Body of pancreas (tissue), 4 donors: ENCODE measurements at regions not wholly inside any gene's neighbourhood (a gene's known extent, or its start where the extent isn't known, plus 50 kb on each side); places are given as distances from the start of the nearest gene placed in this dataset.

Experiments used
- POLR2A ChIP-seq, 3 donors: fragments of 450-650 bp; IDR thresholded peaks; one replicate each; pipeline ENCODE4 v1.6.1; 2016; ENCODE audit warnings: antibody characterized with exemption in 3 of 3, mild to moderate bottlenecking in 2 of 3
- TF ChIP-seq, protein P1 (sequence below), 7 experiments: fragments of 450-650 bp in 4 of 7; fragments of 200-600 bp in 3 of 7; sonication (generic) in 3 of 7; IDR thresholded peaks; one replicate each; pipeline ENCODE4 v1.5.1; 2016 to 2019; ENCODE audit warnings: antibody characterized with exemption in 7 of 7

DNA sequence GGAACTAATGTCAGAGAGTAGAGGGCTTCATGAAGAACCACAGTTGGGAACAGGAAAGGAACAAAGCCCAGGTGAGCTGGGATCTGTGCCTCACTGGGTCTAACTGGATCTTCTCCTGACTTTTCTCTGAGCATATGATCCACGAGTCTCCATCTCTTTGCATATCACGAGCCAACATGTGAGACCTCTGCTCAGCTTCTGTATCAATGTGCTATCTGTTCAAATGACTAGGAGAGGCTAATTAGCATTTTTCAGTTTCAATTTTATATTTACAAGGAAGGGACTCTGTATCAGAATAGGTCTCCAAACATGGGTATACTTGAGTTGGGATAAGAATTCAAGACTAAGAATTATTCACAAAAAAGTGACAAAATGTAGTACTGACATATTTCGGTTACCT lies 73.8 kb upstream of the SGCD start:
- TF ChIP-seq, protein P1, sequence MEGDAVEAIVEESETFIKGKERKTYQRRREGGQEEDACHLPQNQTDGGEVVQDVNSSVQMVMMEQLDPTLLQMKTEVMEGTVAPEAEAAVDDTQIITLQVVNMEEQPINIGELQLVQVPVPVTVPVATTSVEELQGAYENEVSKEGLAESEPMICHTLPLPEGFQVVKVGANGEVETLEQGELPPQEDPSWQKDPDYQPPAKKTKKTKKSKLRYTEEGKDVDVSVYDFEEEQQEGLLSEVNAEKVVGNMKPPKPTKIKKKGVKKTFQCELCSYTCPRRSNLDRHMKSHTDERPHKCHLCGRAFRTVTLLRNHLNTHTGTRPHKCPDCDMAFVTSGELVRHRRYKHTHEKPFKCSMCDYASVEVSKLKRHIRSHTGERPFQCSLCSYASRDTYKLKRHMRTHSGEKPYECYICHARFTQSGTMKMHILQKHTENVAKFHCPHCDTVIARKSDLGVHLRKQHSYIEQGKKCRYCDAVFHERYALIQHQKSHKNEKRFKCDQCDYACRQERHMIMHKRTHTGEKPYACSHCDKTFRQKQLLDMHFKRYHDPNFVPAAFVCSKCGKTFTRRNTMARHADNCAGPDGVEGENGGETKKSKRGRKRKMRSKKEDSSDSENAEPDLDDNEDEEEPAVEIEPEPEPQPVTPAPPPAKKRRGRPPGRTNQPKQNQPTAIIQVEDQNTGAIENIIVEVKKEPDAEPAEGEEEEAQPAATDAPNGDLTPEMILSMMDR (IDR thresholded peaks at IDR 0.05), result no peak
- no peak for TF ChIP-seq POLR2A (IDR thresholded peaks at IDR 0.05)
